SH-SY5Y (cell line): ENCODE measurements at regions not wholly inside any gene's neighbourhood (a gene's known extent, or its start where the extent isn't known, plus 50 kb on each side); places are given as distances from the start of the nearest gene placed in this dataset.

ENCODE experiments used
- GATA2 ChIP-seq: IDR thresholded peaks from 2 replicates; pipeline ENCODE4 v1.6.1; 2011; ENCODE audit warnings: mild to moderate bottlenecking, low read depth, low read length
- GATA3 ChIP-seq: IDR thresholded peaks from 2 replicates; pipeline ENCODE4 v1.6.1; 2011; ENCODE audit warnings: low read depth, mild to moderate bottlenecking, low read length, moderate library complexity

GRCh38 chr1:216958569-216958968 is 235.3 kb upstream of the ESRRG start:
- no peak for TF ChIP-seq GATA2
- no peak for TF ChIP-seq GATA3
